H1 (cell line): ENCODE measurements at regions not wholly inside any gene's neighbourhood (a gene's known extent, or its start where the extent isn't known, plus 50 kb on each side); places are given as distances from the start of the nearest gene placed in this dataset.

Experiments used
- BCL11A ChIP-seq, 2 experiments: IDR thresholded peaks; one replicate each; pipeline ENCODE4 v1.6.1; 2011; ENCODE audit warnings: low read depth in 2 of 2, low read length in 2 of 2, mild to moderate bottlenecking in 2 of 2
- CREB1 ChIP-seq: IDR thresholded peaks from 2 replicates; pipeline ENCODE4 v1.6.1; 2012; ENCODE audit warnings: inconsistent platforms
- CTBP2 ChIP-seq: IDR thresholded peaks from 2 replicates; pipeline ENCODE4 v1.7.0; 2011; ENCODE audit warnings: borderline replicate concordance, mild to moderate bottlenecking, moderate library complexity, mixed read lengths, low read length; ENCODE audit not compliant: insufficient read depth, insufficient read length
- HDAC6 ChIP-seq: IDR thresholded peaks from one replicate; pipeline ENCODE4 v1.7.1; 2012; ENCODE audit warnings: low read depth, mild to moderate bottlenecking, inconsistent platforms, low read length, moderate library complexity
- POLR2AphosphoS5 ChIP-seq: IDR thresholded peaks from 2 replicates; pipeline ENCODE4 v1.6.1; 2011; ENCODE audit warnings: low read depth, low read length
- RNF2 ChIP-seq: fragments of 200-900, 300-1000 bp; sonication (generic); IDR thresholded peaks from 2 replicates; pipeline ENCODE4 v1.7.1; 2016; ENCODE audit warnings: borderline replicate concordance, low read depth, mild to moderate bottlenecking, antibody characterized with exemption, low read length; ENCODE audit not compliant: poor library complexity, severe bottlenecking; ENCODE audit errors: missing control alignments
- SIN3A ChIP-seq, 2 experiments: IDR thresholded peaks in 1 of 2; conservative IDR thresholded peaks in 1 of 2; 2 replicates each; pipeline ENCODE4 v1.6.1; 2011 to 2012; ENCODE audit warnings: low read length in 2 of 2, improper control_type of control experiment in 1 of 2, low read depth in 1 of 2, mild to moderate bottlenecking in 1 of 2
- TF ChIP-seq, protein P1 (sequence below), 3 experiments: IDR thresholded peaks; 1 replicate in 2 of 3; 2 replicates in 1 of 3; pipeline versions ENCODE4 v1.5.1 to v1.6.1; 2011; ENCODE audit warnings: low read length in 3 of 3, mild to moderate bottlenecking in 3 of 3, inconsistent platforms in 2 of 3, low read depth in 1 of 3, moderate library complexity in 1 of 3; ENCODE audit not compliant: insufficient read depth in 1 of 3; ENCODE audit errors: control extremely low read depth in 1 of 3

DNA sequence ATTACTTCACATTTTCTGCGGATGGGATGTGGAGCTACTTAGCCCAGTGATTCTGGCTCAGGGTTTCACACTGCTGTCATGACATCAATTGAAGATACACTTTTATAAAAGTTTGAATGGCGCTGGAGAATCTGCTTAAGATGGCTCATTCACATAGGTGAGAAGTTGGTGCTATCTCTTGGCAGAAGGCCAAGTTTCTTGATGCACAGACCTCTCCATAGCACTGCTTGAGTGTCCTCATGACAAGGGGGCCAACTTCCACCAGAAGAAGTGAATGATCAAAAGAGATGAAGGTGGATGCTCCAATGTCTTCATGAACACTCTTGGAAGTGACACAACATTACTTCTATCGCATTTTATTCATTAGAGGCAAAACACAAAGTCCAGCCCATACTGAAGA lies 403.7 kb upstream of the CCNG1 start:
- no peak for TF ChIP-seq CTBP2
- no peak for TF ChIP-seq CREB1
- no peak for TF ChIP-seq SIN3A (conservative IDR thresholded peaks at IDR 0.05 in 1 of 2, IDR thresholded peaks at IDR 0.05 in 1 of 2; ENCODE audit: low read depth in 1 of 2, low read length in 2 of 2)
- TF ChIP-seq, protein P1, sequence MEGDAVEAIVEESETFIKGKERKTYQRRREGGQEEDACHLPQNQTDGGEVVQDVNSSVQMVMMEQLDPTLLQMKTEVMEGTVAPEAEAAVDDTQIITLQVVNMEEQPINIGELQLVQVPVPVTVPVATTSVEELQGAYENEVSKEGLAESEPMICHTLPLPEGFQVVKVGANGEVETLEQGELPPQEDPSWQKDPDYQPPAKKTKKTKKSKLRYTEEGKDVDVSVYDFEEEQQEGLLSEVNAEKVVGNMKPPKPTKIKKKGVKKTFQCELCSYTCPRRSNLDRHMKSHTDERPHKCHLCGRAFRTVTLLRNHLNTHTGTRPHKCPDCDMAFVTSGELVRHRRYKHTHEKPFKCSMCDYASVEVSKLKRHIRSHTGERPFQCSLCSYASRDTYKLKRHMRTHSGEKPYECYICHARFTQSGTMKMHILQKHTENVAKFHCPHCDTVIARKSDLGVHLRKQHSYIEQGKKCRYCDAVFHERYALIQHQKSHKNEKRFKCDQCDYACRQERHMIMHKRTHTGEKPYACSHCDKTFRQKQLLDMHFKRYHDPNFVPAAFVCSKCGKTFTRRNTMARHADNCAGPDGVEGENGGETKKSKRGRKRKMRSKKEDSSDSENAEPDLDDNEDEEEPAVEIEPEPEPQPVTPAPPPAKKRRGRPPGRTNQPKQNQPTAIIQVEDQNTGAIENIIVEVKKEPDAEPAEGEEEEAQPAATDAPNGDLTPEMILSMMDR (IDR thresholded peaks at IDR 0.05; ENCODE audit: control extremely low read depth in 1 of 3, insufficient read depth in 1 of 3, low read depth in 1 of 3, low read length in 3 of 3) = no peak
- TF ChIP-seq BCL11A (IDR thresholded peaks at IDR 0.05; ENCODE audit: low read depth in 2 of 2, low read length in 2 of 2) = no peak
- no peak for TF ChIP-seq RNF2
- TF ChIP-seq POLR2AphosphoS5 = no peak
- TF ChIP-seq HDAC6 = no peak
